Activated B cell treated with CpG ODN at 0.5 μM for 24 hours (primary cell): ENCODE measurements at regions not wholly inside any gene's neighbourhood (a gene's known extent, or its start where the extent isn't known, plus 50 kb on each side); places are given as distances from the start of the nearest gene placed in this dataset.
"Not testable (repeated sequence)": the region's sequence is repeated elsewhere in the genome, so short reads cannot be mapped to it uniquely, and the experiment has no call there.

Source experiments
- ATAC-seq: fragments of 200-7000 bp; cut with Tn5 transposase; one replicate; pipeline ENCODE4 v1.10.0; 2021; ENCODE audit warnings: low read depth, mild to moderate bottlenecking, moderate library complexity
- CTCF ChIA-PET: fragments of 350-600 bp; sonication (Branson Sonifier 250); formaldehyde crosslinking; loops from one replicate; lab custom pipeline; 2021; ENCODE audit warnings: antibody characterized with exemption; lab: Charles Lee
- POLR2A ChIA-PET: fragments of 350-600 bp; sonication (Branson Sonifier 250); formaldehyde crosslinking; loops from one replicate; lab custom pipeline; 2021; ENCODE audit warnings: antibody characterized with exemption; lab: Charles Lee
- DNase-seq: peaks from one replicate; pipeline ENCODE4 v3.0.0; 2022
- H3K27ac Mint-ChIP-seq: one replicate; pipeline ENCODE4 v1.8.0; 2020; ENCODE audit warnings: mixed read lengths
- H3K27me3 Mint-ChIP-seq: one replicate; pipeline ENCODE4 v1.8.0; 2021; ENCODE audit warnings: mixed read lengths
- H3K36me3 Mint-ChIP-seq: one replicate; pipeline ENCODE4 v1.8.0; 2021; ENCODE audit warnings: low read depth, mixed read lengths
- H3K4me1 Mint-ChIP-seq: one replicate; pipeline ENCODE4 v1.8.0; 2021; ENCODE audit warnings: mixed read lengths
- H3K4me3 Mint-ChIP-seq: one replicate; pipeline ENCODE4 v1.8.0; 2020; ENCODE audit warnings: mild to moderate bottlenecking, mixed read lengths
- H3K9me3 Mint-ChIP-seq: one replicate; pipeline ENCODE4 v1.8.0; 2020; ENCODE audit warnings: mixed read lengths
- CTCF ChIP-seq: fragments of 200-600 bp; IDR thresholded peaks from one replicate; pipeline ENCODE4 v1.8.0; 2022; ENCODE audit warnings: antibody characterized with exemption, mild to moderate bottlenecking
- intact Hi-C: fragments of 100-400 bp; cut with micrococcal nuclease; formaldehyde crosslinking; loops from one replicate; pipeline ENCODE4 v1.15.1; 2024

DNA sequence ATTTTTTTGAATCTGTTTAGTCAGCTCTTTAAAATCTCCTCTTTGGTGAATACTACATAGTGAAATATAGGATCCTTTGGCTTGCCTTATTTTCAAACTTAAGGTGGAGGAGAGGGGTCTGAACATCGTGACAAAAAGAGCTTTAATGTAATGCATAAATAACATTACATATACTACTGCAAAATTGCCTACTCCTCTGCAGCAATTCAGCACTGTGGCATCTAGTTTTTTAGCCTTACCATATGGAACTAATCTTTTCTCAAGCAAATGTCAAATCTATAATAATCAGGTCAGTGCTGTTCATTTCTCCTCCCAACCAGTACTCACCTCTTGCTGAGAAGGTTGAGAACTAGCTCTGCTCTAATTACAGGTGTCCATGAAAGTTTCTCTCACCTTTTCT is 394.0 kb upstream of the CDIN1 start:
- no peak for DNase-seq
- Mint-ChIP-seq H3K4me3 (no peak overlapping the region), H3K27ac (no peak overlapping the region), H3K4me1 (no peaks in the 10 kb centered on the region), H3K9me3 (peaks cover 7% of the 10 kb centered on the region), H3K36me3 (no peaks in the 10 kb centered on the region), H3K27me3 (no peaks in the 10 kb centered on the region)
- no peak for ATAC-seq
- intact Hi-C loops, result no loop called here
- POLR2A ChIA-PET, result no interaction called here
- TF ChIP-seq CTCF, result no peak
- CTCF ChIA-PET, result no interaction called here

DNA sequence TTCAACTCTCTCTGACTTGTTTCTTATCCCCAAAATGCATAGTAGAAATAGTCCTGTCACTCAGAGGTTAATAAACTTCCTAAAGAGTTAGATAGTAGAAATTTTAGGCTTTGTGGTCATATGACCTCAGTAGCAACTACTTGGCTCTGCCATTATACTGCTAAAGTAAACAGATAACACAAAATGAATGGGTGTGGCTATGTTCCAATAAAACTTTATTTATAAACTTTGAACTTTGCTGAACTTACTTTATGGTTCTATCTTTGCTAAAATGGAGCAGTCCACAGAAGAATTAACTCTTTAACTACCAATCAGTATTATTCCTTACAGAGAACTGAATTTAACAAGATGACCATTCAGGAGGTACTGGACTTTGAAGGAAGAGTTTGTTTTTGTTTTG is 393.6 kb upstream of the CDIN1 start:
- DNase-seq (no peak), ATAC-seq (no peak)
- Mint-ChIP-seq H3K9me3 (peaks cover 7% of the 10 kb centered on the region), H3K27me3 (no peaks in the 10 kb centered on the region), H3K4me1 (no peaks in the 10 kb centered on the region), H3K4me3 (no peak overlapping the region), H3K36me3 (no peaks in the 10 kb centered on the region), H3K27ac (no peak overlapping the region)
- ChIA-PET CTCF (no interaction called here), POLR2A (no interaction called here)
- TF ChIP-seq CTCF, result no peak
- intact Hi-C loops, result no loop called here

GRCh38 chr15:36186376-36186775 is 393.1 kb upstream of the CDIN1 start:
- intact Hi-C loops, result no loop called here
- no peak for TF ChIP-seq CTCF
- H3K27me3 Mint-ChIP-seq, result no peaks in the 10 kb centered on the region
- DNase-seq (no peak), ATAC-seq (no peak)
- POLR2A ChIA-PET, result no interaction called here
- H3K4me3 Mint-ChIP-seq, result no peak overlapping the region
- CTCF ChIA-PET, result no interaction called here
- H3K9me3 Mint-ChIP-seq, result peaks cover 7% of the 10 kb centered on the region
- H3K27ac Mint-ChIP-seq, result no peak overlapping the region
- H3K36me3 Mint-ChIP-seq, result no peaks in the 10 kb centered on the region
- H3K4me1 Mint-ChIP-seq, result no peaks in the 10 kb centered on the region

DNA sequence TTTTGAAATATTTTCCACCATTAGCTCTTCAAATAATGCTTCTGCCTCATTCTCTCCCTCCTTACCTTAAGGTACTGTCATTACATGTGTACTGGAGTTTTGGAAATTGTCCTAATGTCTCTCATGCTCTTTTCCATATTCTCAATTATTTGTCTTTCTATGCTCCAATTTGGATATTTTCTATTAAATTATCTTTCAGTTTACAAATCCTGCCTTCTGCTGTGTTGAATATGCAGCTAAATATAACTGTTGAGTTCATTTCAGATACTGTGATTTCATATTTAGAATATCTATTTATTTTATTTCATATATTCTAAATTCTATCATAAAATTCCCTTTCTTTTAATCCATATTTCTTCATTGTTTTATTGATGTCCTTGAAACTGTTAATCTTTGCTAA is 388.0 kb upstream of the CDIN1 start:
- intact Hi-C loops, result no loop called here
- POLR2A ChIA-PET, result no interaction called here
- Mint-ChIP-seq H3K4me3 (no peak overlapping the region), H3K36me3 (no peaks in the 10 kb centered on the region), H3K27ac (no peak overlapping the region), H3K27me3 (no peaks in the 10 kb centered on the region), H3K4me1 (no peaks in the 10 kb centered on the region), H3K9me3 (peaks cover 3% of the 10 kb centered on the region)
- no peak for DNase-seq
- no peak for TF ChIP-seq CTCF
- CTCF ChIA-PET, result no interaction called here
- ATAC-seq, result no peak

DNA sequence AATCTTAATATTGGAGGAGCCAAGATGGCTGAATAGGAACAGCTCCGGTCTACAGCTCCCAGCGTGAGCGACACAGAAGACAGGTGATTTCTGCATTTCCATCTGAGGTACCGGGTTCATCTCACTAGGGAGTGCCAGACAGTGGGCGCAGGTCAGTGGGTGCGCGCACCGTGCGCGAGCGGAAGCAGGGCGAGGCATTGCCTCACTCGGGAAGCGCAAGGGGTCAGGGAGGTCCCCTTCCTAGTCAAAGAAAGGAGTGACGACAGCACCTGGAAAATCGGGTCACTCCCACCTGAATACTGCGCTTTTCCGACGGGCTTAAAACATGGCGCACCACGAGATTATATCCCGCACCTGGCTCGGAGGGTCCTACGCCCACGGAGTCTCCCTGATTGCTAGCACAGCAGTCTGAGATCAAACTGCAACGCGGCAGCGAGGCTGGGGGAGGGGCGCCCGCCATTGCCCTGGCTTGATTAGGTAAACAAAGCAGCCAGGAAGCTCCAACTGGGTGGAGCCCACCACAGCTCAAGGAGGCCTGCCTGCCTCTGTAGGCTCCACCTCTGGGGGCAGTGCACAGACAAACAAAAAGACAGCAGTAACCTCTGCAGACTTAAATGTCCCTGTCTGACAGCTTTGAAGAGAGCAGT is 383.9 kb upstream of the CDIN1 start:
- ATAC-seq, CTCF ChIA-PET, DNase-seq, intact Hi-C loops, H3K4me3 Mint-ChIP-seq, H3K36me3 Mint-ChIP-seq, POLR2A ChIA-PET, H3K4me1 Mint-ChIP-seq, H3K27me3 Mint-ChIP-seq, H3K9me3 Mint-ChIP-seq, H3K27ac Mint-ChIP-seq: not testable (repeated sequence)
